HepG2 (cell line): ENCODE measurements at regions not wholly inside any gene's neighbourhood (a gene's known extent, or its start where the extent isn't known, plus 50 kb on each side); places are given as distances from the start of the nearest gene placed in this dataset.

ENCODE experiments used
- ATAD3A ChIP-seq: sonication (generic); formaldehyde crosslinking; IDR thresholded peaks from 2 replicates; pipeline ENCODE4 v1.4.0; 2020; ENCODE audit warnings: missing genetic modification reagents
- ATF1 ChIP-seq: IDR thresholded peaks from 2 replicates; pipeline ENCODE4 v1.6.1; 2016; ENCODE audit warnings: mild to moderate bottlenecking, control low read depth
- CTCF ChIP-seq: sonication (generic); formaldehyde crosslinking; IDR thresholded peaks from 2 replicates; pipeline ENCODE4 v1.5.0; 2020; ENCODE audit warnings: mild to moderate bottlenecking, missing genetic modification reagents, moderate library complexity
- HNF4A ChIP-seq: sonication (generic); formaldehyde crosslinking; IDR thresholded peaks from 2 replicates; pipeline ENCODE4 v1.4.0; 2020; ENCODE audit warnings: missing genetic modification reagents
- HOXA7 ChIP-seq: sonication (generic); formaldehyde crosslinking; IDR thresholded peaks from 2 replicates; pipeline ENCODE4 v1.8.1; 2022; ENCODE audit warnings: mild to moderate bottlenecking, missing genetic modification reagents, moderate library complexity
- JUND ChIP-seq: sonication (generic); formaldehyde crosslinking; IDR thresholded peaks from 2 replicates; pipeline ENCODE4 v1.8.0; 2022; ENCODE audit warnings: mild to moderate bottlenecking, missing genetic modification reagents
- MXI1 ChIP-seq: IDR thresholded peaks from 3 replicates; pipeline ENCODE4 v1.6.1; 2012; ENCODE audit warnings: low read depth, low read length, inconsistent platforms, borderline replicate concordance
- POGK ChIP-seq: sonication (generic); formaldehyde crosslinking; conservative IDR thresholded peaks from 2 replicates; pipeline ENCODE4 v1.8.0; 2022; ENCODE audit warnings: mild to moderate bottlenecking, moderate library complexity, missing genetic modification reagents
- PREB ChIP-seq: sonication (generic); formaldehyde crosslinking; IDR thresholded peaks from 2 replicates; pipeline ENCODE4 v1.4.0; 2020; ENCODE audit warnings: missing genetic modification reagents
- RFX5 ChIP-seq: IDR thresholded peaks from 2 replicates; pipeline ENCODE4 v1.6.1; 2011; ENCODE audit warnings: low read depth, low read length, improper control_type of control experiment
- SMARCC2 ChIP-seq: fragments of 450-650 bp; IDR thresholded peaks from 2 replicates; pipeline ENCODE4 v1.6.1; 2017; ENCODE audit warnings: antibody characterized with exemption, mild to moderate bottlenecking
- ZNF30 ChIP-seq: sonication (generic); formaldehyde crosslinking; IDR thresholded peaks from 2 replicates; pipeline ENCODE4 v1.5.0; 2020; ENCODE audit warnings: mild to moderate bottlenecking, missing genetic modification reagents
- ZSCAN22 ChIP-seq: sonication (generic); formaldehyde crosslinking; IDR thresholded peaks from 2 replicates; pipeline ENCODE4 v1.4.0; 2020; ENCODE audit warnings: mild to moderate bottlenecking, missing genetic modification reagents
- ZZZ3 ChIP-seq: sonication (generic); formaldehyde crosslinking; IDR thresholded peaks from 2 replicates; pipeline ENCODE4 v1.4.0; 2020; ENCODE audit warnings: missing genetic modification reagents, mild to moderate bottlenecking, borderline replicate concordance

- no peak for TF ChIP-seq PREB (CRISPR knock-in tag)
- no peak for TF ChIP-seq CTCF (CRISPR knock-in tag)
- no peak for TF ChIP-seq POGK (CRISPR knock-in tag)
- TF ChIP-seq JUND (CRISPR knock-in tag): no peak
- TF ChIP-seq ATF1: no peak
- TF ChIP-seq SMARCC2: no peak
- no peak for TF ChIP-seq ZSCAN22 (CRISPR knock-in tag)
- TF ChIP-seq HOXA7: no peak
- TF ChIP-seq MXI1: no peak
- TF ChIP-seq HNF4A (CRISPR knock-in tag): no peak
- no peak for TF ChIP-seq ZZZ3 (CRISPR knock-in tag)
- TF ChIP-seq ATAD3A (CRISPR knock-in tag): no peak
- TF ChIP-seq RFX5: no peak
- TF ChIP-seq ZNF30 (CRISPR knock-in tag): no peak
These were observed 81.5 kb upstream of the RASEF start for GRCh38 chr9:83144492-83144891.
